Hepatocyte (in vitro differentiated cells): ENCODE measurements at regions not wholly inside any gene's neighbourhood (a gene's known extent, or its start where the extent isn't known, plus 50 kb on each side); places are given as distances from the start of the nearest gene placed in this dataset.

Source experiments
- CTCF ChIP-seq: fragments of 200-600 bp; sonication (generic); IDR thresholded peaks from 2 replicates; pipeline ENCODE4 v1.5.1; 2016; ENCODE audit warnings: antibody characterized with exemption, mild to moderate bottlenecking; ENCODE audit not compliant: poor library complexity
- EZH2 ChIP-seq: fragments of 200-600 bp; sonication (generic); IDR thresholded peaks from 2 replicates; pipeline ENCODE4 v1.6.1; 2016; ENCODE audit warnings: antibody characterized with exemption, mild to moderate bottlenecking, borderline replicate concordance
- EZH2phosphoT487 ChIP-seq: fragments of 200-600 bp; sonication (generic); IDR thresholded peaks from one replicate; pipeline ENCODE4 v1.6.1; 2018; ENCODE audit warnings: antibody characterized with exemption, mild to moderate bottlenecking, low read depth, moderate library complexity; ENCODE audit not compliant: unreplicated experiment, severe bottlenecking

GRCh38 chr11:106327134-106327533 lies 249.7 kb downstream of the AASDHPPT start:
- TF ChIP-seq EZH2, result no peak
- no peak for TF ChIP-seq CTCF
- no peak for TF ChIP-seq EZH2phosphoT487
